GM12878 (cell line): ENCODE measurements at regions not wholly inside any gene's neighbourhood (a gene's known extent, or its start where the extent isn't known, plus 50 kb on each side); places are given as distances from the start of the nearest gene placed in this dataset.

Experiments used
- ATAC-seq: fragments of 200-7000 bp; cut with Tn5 transposase; 3 replicates; pipeline ENCODE4 v1.9.1; 2020; ENCODE audit warnings: mild to moderate bottlenecking, moderate library complexity
- BruUV-seq: library from RNA; stranded (reverse); fragments of 400-500 nt; replicated peaks from 2 replicates; lab custom pipeline; 2021; lab: Mats Ljungman, UMichigan
- CTCF ChIA-PET: fragments of 300-600 bp; sonication (Branson Sonifier 250); formaldehyde crosslinking; extraction: SDS; loops from one replicate; lab custom pipeline; 2021; ENCODE audit warnings: inconsistent platforms; lab: Yijun Ruan, JAX
- POLR2A ChIA-PET: fragments of 350-600 bp; formaldehyde crosslinking; extraction: SDS; loops from one replicate; lab custom pipeline; 2021; ENCODE audit warnings: inconsistent platforms; lab: Charles Lee
- RAD21 ChIA-PET: fragments of 300-600 bp; sonication (Branson Sonifier 250); formaldehyde crosslinking; loops from one replicate; lab custom pipeline; 2023; ENCODE audit warnings: antibody characterized with exemption; ENCODE audit not compliant: unreplicated experiment; lab: Charles Lee
- SMC1A ChIA-PET: fragments of 300-600 bp; sonication (Branson Sonifier 250); formaldehyde crosslinking; loops from one replicate; lab custom pipeline; 2023; ENCODE audit not compliant: unreplicated experiment, uncharacterized antibody; lab: Charles Lee
- DNase-seq: peaks from one replicate; pipeline ENCODE4 v3.0.0-alpha.2; 2011; ENCODE audit warnings: low read depth, low spot score
- FAIRE-seq: peaks from 3 replicates; lab custom pipeline; 2011; peaks lifted over from hg19 to GRCh38; lab: Jason Lieb, UNC
- H2AFZ ChIP-seq: 2 replicates; pipeline ENCODE4 v1.6.0; 2011; ENCODE audit warnings: low read depth, low read length, control low read depth; ENCODE audit not compliant: control insufficient read depth
- H3K27ac ChIP-seq: 2 replicates; pipeline ENCODE4 v1.5.1; 2011; ENCODE audit warnings: control low read depth; ENCODE audit not compliant: control insufficient read depth, insufficient read depth
- H3K27me3 ChIP-seq, 2 experiments: replicated peaks in 1 of 2; 2 replicates each; pipeline versions ENCODE4 v1.6.0 to v1.6.1; 2011; ENCODE audit warnings: low read length in 1 of 2; ENCODE audit not compliant: control insufficient read depth in 2 of 2, insufficient read depth in 2 of 2
- H3K36me3 ChIP-seq, 2 experiments: 2 replicates each; pipeline ENCODE4 v1.5.1; 2011; ENCODE audit warnings: low read length in 1 of 2; ENCODE audit not compliant: control insufficient read depth in 2 of 2, insufficient read depth in 2 of 2
- H3K4me1 ChIP-seq: 2 replicates; pipeline ENCODE4 v1.6.1; 2011; ENCODE audit warnings: mild to moderate bottlenecking, low read length, moderate library complexity, mixed read lengths; ENCODE audit not compliant: control insufficient read depth, insufficient read depth
- H3K4me2 ChIP-seq: 2 replicates; pipeline ENCODE4 v1.6.0; 2011; ENCODE audit warnings: control low read depth; ENCODE audit not compliant: control insufficient read depth, insufficient read depth
- H3K4me3 ChIP-seq: fragments of 200-600 bp; sonication (generic); 2 replicates; pipeline ENCODE4 v1.5.1; 2016
- H3K79me2 ChIP-seq: 2 replicates; pipeline ENCODE4 v1.6.0; 2011; ENCODE audit warnings: low read length; ENCODE audit not compliant: control insufficient read depth, insufficient read depth
- H3K9ac ChIP-seq: 2 replicates; pipeline ENCODE4 v1.8.0; 2011; ENCODE audit warnings: low read length, control low read depth, mixed read lengths; ENCODE audit not compliant: control insufficient read depth, insufficient read depth
- H3K9me3 ChIP-seq: replicated peaks from 3 replicates; pipeline ENCODE4 v1.5.1; 2011; ENCODE audit warnings: mild to moderate bottlenecking, low read length; ENCODE audit not compliant: control insufficient read depth, insufficient read depth
- H4K20me1 ChIP-seq: 2 replicates; pipeline ENCODE4 v1.6.0; 2011; ENCODE audit not compliant: control insufficient read depth, insufficient read depth
- ATF7 ChIP-seq: fragments of 450-650 bp; IDR thresholded peaks from 2 replicates; pipeline ENCODE4 v1.6.1; 2016; ENCODE audit warnings: low read depth, mild to moderate bottlenecking
- BCLAF1 ChIP-seq: fragments of 450-650 bp; IDR thresholded peaks from 2 replicates; pipeline ENCODE4 v1.6.1; 2017; ENCODE audit warnings: antibody characterized with exemption, mild to moderate bottlenecking, moderate library complexity
- CHD1 ChIP-seq: IDR thresholded peaks from 2 replicates; pipeline ENCODE4 v1.6.1; 2012; ENCODE audit warnings: low read depth, low read length, improper control_type of control experiment
- ESRRA ChIP-seq: IDR thresholded peaks from 2 replicates; pipeline ENCODE4 v1.6.1; 2012; ENCODE audit warnings: mild to moderate bottlenecking, low read length, improper control_type of control experiment
- NFXL1 ChIP-seq: fragments of 450-650 bp; IDR thresholded peaks from 2 replicates; pipeline ENCODE4 v1.6.1; 2017; ENCODE audit warnings: antibody characterized with exemption, mild to moderate bottlenecking, borderline replicate concordance
- WGBS: methylation state at CpG from one replicate; pipeline ENCODE4 v1.1.6; 2016; ENCODE audit warnings: low lambda C conversion rate; ENCODE audit not compliant: insufficient replicate concordance, insufficient coverage; ENCODE audit errors: missing lambda C conversion rate; 5-methylcytosine and 5-hydroxymethylcytosine counted together
- in situ Hi-C: fragments of 300-500 bp; cut with MboI; formaldehyde crosslinking; loops from 9 replicates; pipeline ENCODE4 v1.14.3; 2018; ENCODE audit warnings: mixed read lengths
- intact Hi-C: fragments of 100-400 bp; cut with micrococcal nuclease; formaldehyde crosslinking; loops from one replicate; pipeline ENCODE4 v1.14.2; 2022; ENCODE audit not compliant: unreplicated experiment
- TF ChIP-seq, protein P1 (sequence below): fragments of 450-650 bp; IDR thresholded peaks from 2 replicates; pipeline ENCODE4 v1.6.1; 2017; ENCODE audit warnings: mild to moderate bottlenecking
- TF ChIP-seq, protein P2 (sequence below): fragments of 450-650 bp; IDR thresholded peaks from 2 replicates; pipeline ENCODE4 v1.6.1; 2016; ENCODE audit warnings: mild to moderate bottlenecking
- TF ChIP-seq, protein P3 (sequence below): IDR thresholded peaks from 2 replicates; pipeline ENCODE4 v1.6.1; 2012; ENCODE audit warnings: low read length, inconsistent platforms

DNA sequence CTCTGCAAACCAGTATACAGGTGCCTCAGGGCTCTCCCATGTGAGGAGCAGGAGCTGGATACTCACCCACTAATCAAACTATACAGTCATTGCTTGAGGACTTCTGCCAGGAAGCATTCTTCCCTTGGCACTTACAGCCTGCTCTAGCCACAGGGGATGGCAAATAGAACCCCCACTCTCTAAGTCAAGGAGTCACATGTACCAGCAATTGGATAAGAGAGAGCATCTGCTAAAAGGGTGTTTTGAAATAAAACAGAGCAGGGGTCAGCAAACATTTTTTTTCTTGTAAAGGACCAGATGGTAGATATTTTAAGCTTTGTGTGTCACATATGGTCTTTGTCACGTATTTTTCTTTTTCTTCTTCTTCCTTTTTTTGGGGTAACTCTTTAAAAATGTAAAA is 865.2 kb upstream of the GHITM start:
- POLR2A ChIA-PET, result no interaction called here
- in situ Hi-C loops, result no loop called here
- intact Hi-C loops, result no loop called here

More for the DNA sequence above, 865.2 kb upstream of the GHITM start:
- no peak overlapping the region for H3K4me3 ChIP-seq
- no peak overlapping the region for H3K9ac ChIP-seq
- no peaks in the 10 kb centered on the region for H3K9me3 ChIP-seq
- FAIRE-seq (no peak), DNase-seq (no peak), ATAC-seq (no peak)
- SMC1A ChIA-PET, result interaction anchor here (0.9 to 1.7 kb wide), 3 partner anchors 9 to 48 kb away, joined by 3 to 4 read pairs (median 3); no protein-coding TSS in a partner anchor
- H3K27me3 ChIP-seq, result no peaks in the 10 kb centered on the region
- CTCF ChIA-PET, result no interaction called here
- no peak overlapping the region for H3K4me2 ChIP-seq
- no peaks in the 10 kb centered on the region for H3K36me3 ChIP-seq
- 0% methylated on average over 1 of the region's 1 CpG for WGBS
- BruUV-seq, result no TSS peak
- no peaks in the 10 kb centered on the region for H3K79me2 ChIP-seq
- no peak overlapping the region for H3K27ac ChIP-seq
- no peaks in the 10 kb centered on the region for H4K20me1 ChIP-seq
- RAD21 ChIA-PET, result no interaction called here
- H2AFZ ChIP-seq, result no peak overlapping the region
- TF ChIP-seq ESRRA, result no peak
- TF ChIP-seq BCLAF1, result no peak
- TF ChIP-seq, protein P1, sequence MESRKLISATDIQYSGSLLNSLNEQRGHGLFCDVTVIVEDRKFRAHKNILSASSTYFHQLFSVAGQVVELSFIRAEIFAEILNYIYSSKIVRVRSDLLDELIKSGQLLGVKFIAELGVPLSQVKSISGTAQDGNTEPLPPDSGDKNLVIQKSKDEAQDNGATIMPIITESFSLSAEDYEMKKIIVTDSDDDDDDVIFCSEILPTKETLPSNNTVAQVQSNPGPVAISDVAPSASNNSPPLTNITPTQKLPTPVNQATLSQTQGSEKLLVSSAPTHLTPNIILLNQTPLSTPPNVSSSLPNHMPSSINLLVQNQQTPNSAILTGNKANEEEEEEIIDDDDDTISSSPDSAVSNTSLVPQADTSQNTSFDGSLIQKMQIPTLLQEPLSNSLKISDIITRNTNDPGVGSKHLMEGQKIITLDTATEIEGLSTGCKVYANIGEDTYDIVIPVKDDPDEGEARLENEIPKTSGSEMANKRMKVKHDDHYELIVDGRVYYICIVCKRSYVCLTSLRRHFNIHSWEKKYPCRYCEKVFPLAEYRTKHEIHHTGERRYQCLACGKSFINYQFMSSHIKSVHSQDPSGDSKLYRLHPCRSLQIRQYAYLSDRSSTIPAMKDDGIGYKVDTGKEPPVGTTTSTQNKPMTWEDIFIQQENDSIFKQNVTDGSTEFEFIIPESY, result no peak
- TF ChIP-seq, protein P2, sequence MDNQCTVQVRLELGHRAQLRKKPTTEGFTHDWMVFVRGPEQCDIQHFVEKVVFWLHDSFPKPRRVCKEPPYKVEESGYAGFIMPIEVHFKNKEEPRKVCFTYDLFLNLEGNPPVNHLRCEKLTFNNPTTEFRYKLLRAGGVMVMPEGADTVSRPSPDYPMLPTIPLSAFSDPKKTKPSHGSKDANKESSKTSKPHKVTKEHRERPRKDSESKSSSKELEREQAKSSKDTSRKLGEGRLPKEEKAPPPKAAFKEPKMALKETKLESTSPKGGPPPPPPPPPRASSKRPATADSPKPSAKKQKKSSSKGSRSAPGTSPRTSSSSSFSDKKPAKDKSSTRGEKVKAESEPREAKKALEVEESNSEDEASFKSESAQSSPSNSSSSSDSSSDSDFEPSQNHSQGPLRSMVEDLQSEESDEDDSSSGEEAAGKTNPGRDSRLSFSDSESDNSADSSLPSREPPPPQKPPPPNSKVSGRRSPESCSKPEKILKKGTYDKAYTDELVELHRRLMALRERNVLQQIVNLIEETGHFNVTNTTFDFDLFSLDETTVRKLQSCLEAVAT, result no peak
- TF ChIP-seq NFXL1, result no peak
- no peak for TF ChIP-seq CHD1
- TF ChIP-seq, protein P3, sequence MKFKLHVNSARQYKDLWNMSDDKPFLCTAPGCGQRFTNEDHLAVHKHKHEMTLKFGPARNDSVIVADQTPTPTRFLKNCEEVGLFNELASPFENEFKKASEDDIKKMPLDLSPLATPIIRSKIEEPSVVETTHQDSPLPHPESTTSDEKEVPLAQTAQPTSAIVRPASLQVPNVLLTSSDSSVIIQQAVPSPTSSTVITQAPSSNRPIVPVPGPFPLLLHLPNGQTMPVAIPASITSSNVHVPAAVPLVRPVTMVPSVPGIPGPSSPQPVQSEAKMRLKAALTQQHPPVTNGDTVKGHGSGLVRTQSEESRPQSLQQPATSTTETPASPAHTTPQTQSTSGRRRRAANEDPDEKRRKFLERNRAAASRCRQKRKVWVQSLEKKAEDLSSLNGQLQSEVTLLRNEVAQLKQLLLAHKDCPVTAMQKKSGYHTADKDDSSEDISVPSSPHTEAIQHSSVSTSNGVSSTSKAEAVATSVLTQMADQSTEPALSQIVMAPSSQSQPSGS, result no peak
- no peak for TF ChIP-seq ATF7
- H3K4me1 ChIP-seq, result no peaks in the 10 kb centered on the region
